ENCODE measurements at regions not wholly inside any gene's neighbourhood (a gene's known extent, or its start where the extent isn't known, plus 50 kb on each side); places are given as distances from the start of the nearest gene placed in this dataset.

GRCh38 chr5:3002230-3002629 lies 250.8 kb upstream of the IRX2 start:
- TF ChIP-seq, protein P1, sequence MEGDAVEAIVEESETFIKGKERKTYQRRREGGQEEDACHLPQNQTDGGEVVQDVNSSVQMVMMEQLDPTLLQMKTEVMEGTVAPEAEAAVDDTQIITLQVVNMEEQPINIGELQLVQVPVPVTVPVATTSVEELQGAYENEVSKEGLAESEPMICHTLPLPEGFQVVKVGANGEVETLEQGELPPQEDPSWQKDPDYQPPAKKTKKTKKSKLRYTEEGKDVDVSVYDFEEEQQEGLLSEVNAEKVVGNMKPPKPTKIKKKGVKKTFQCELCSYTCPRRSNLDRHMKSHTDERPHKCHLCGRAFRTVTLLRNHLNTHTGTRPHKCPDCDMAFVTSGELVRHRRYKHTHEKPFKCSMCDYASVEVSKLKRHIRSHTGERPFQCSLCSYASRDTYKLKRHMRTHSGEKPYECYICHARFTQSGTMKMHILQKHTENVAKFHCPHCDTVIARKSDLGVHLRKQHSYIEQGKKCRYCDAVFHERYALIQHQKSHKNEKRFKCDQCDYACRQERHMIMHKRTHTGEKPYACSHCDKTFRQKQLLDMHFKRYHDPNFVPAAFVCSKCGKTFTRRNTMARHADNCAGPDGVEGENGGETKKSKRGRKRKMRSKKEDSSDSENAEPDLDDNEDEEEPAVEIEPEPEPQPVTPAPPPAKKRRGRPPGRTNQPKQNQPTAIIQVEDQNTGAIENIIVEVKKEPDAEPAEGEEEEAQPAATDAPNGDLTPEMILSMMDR (conservative IDR thresholded peaks at IDR 0.05; ENCODE audit: low read length): no peak
- TF ChIP-seq EZH2phosphoT487 (IDR thresholded peaks at IDR 0.05; ENCODE audit: borderline replicate concordance): no peak

Data from Loucy (cell line).